Effector memory CD8-positive, alpha-beta T cell (primary cell): ENCODE measurements at regions not wholly inside any gene's neighbourhood (a gene's known extent, or its start where the extent isn't known, plus 50 kb on each side); places are given as distances from the start of the nearest gene placed in this dataset.

Source experiments
- ATAC-seq: fragments of 150-1000 bp; cut with Tn5 transposase; replicated peaks from 2 replicates; pipeline ENCODE4 v1.10.0; 2021; ENCODE audit warnings: mild to moderate bottlenecking, moderate library complexity
- DNase-seq, 3 experiments: peaks; one replicate each; pipeline ENCODE4 v3.0.0; 2021
- H3K27ac Mint-ChIP-seq, 2 donors: one replicate each; pipeline ENCODE4 v1.8.0; 2022; ENCODE audit warnings: mild to moderate bottlenecking in 2 of 2, mixed read lengths in 2 of 2, moderate library complexity in 2 of 2
- H3K27me3 Mint-ChIP-seq, 2 donors: one replicate each; pipeline ENCODE4 v1.8.0; 2022; ENCODE audit warnings: mixed read lengths in 2 of 2
- H3K36me3 Mint-ChIP-seq: one replicate; pipeline ENCODE4 v1.8.0; 2022; ENCODE audit warnings: mild to moderate bottlenecking, moderate library complexity, mixed read lengths; ENCODE audit not compliant: insufficient read depth
- H3K4me1 Mint-ChIP-seq, 2 donors: one replicate each; pipeline ENCODE4 v1.8.0; 2022; ENCODE audit warnings: low read depth in 2 of 2, mixed read lengths in 2 of 2
- H3K4me3 Mint-ChIP-seq, 2 donors: one replicate each; pipeline ENCODE4 v1.8.0; 2022; ENCODE audit warnings: mild to moderate bottlenecking in 2 of 2, mixed read lengths in 2 of 2, moderate library complexity in 2 of 2
- H3K9me3 Mint-ChIP-seq, 2 donors: one replicate each; pipeline ENCODE4 v1.8.0; 2022; ENCODE audit warnings: mixed read lengths in 2 of 2

GRCh38 chr5:91441082-91441481 is 58.0 kb upstream of the ARRDC3 start:
- H3K4me1 Mint-ChIP-seq: no peaks in the 10 kb centered on the region
- no peaks in the 10 kb centered on the region for H3K9me3 Mint-ChIP-seq
- no peak overlapping the region for H3K27ac Mint-ChIP-seq
- H3K36me3 Mint-ChIP-seq: no peaks in the 10 kb centered on the region
- no peaks in the 10 kb centered on the region for H3K27me3 Mint-ChIP-seq
- no peak for DNase-seq
- ATAC-seq: no peak
- no peak overlapping the region for H3K4me3 Mint-ChIP-seq

DNA sequence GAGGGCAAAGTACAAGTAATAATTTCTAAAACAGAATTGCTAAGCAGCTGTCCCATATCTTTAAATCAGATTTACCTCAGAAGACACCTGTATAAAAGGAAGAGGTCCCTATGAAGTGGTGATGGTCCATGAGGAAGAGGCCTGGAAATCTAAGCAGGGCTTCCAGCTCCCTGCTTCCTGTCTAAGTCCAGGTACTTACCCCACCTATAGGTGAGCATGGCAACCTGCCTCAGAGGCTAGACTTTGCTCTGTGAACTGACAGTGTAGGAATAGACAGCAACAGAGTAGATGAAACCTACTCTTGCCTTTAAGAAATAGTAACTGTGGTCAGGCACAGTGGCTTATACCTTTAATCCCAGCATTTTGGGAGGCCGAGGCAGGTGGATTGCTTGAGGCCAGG is 55.8 kb upstream of the ARRDC3 start:
- DNase-seq (no peak), ATAC-seq (no peak)
- Mint-ChIP-seq H3K27ac (peak overlapping the region in 1 of 2 donors; percentile 22), H3K36me3 (no peaks in the 10 kb centered on the region), H3K9me3 (no peaks in the 10 kb centered on the region), H3K27me3 (no peaks in the 10 kb centered on the region), H3K4me3 (no peak overlapping the region), H3K4me1 (peaks cover 12 to 20% of the 10 kb centered on the region in 2 donors)

DNA sequence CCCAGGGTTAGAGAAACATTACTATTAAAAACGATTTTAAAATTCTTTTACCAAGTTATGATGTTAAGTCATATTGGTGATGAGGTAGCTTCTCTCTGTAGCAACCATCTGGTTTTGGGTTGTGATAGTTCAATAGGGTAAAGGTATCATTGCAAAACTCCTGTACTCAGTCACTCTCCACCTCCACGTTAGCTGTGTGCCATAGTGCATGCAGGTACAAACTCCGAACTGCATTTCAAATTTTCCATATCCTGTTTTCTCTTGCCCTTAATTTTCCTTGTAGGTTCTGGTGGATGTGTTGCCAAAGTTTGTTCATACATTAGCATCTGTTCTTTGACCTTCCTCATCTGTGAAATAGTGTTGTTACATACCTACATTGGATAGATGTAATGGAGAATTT is 53.1 kb upstream of the ARRDC3 start:
- ATAC-seq: no peak
- H3K27me3 Mint-ChIP-seq: no peaks in the 10 kb centered on the region
- H3K36me3 Mint-ChIP-seq: no peaks in the 10 kb centered on the region
- H3K4me1 Mint-ChIP-seq: peaks cover 16 to 27% of the 10 kb centered on the region in 2 donors
- H3K27ac Mint-ChIP-seq: no peak overlapping the region
- no peak for DNase-seq
- H3K9me3 Mint-ChIP-seq: no peaks in the 10 kb centered on the region
- H3K4me3 Mint-ChIP-seq: no peak overlapping the region

DNA sequence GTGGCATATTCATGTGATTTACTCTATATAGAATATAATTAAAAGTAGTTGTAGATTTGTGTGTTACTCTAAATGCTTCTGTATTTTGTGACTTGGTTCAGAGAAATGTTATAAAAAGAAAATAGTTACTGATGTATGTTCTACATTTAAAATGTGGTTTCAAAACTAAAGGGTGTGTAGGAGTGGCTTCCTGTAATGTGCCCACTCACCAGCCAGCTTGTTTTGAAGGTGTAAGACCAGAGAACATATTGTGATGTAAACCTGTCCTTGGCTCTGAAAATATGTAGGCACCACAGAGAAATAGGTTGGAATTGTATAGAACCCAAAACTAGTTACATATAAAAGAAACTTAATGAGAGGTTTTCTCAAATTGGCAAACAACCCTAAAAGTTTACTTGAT is 51.2 kb upstream of the ARRDC3 start:
- H3K4me3 Mint-ChIP-seq: peak overlapping the region; percentile 51 to 70
- H3K27me3 Mint-ChIP-seq: no peaks in the 10 kb centered on the region
- peak in 1 of 3 experiments; percentile 2 for DNase-seq
- ATAC-seq: peak; percentile 91
- peaks cover 16 to 27% of the 10 kb centered on the region in 2 donors for H3K4me1 Mint-ChIP-seq
- no peaks in the 10 kb centered on the region for H3K9me3 Mint-ChIP-seq
- H3K27ac Mint-ChIP-seq: peak overlapping the region; percentile 83 to 92
- H3K36me3 Mint-ChIP-seq: no peaks in the 10 kb centered on the region

DNA sequence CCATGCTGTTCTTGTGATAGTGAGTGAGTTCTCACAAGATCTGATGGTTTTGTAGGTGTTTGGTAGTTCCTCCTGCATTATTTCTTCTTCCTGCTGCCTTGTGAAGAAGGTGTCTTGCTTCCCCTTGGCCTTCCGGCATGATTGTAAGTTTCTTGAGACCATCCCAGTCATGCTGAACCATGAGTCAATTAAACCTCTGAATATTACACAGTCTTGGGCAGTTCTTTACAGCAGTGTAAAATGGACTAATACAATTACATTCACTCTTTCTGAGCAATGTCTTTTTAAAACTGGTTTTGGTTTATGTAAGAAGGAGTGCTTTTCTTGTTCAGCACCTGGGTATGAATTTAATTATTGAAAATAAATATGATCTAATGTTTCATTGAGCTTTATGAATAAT is 50.7 kb upstream of the ARRDC3 start:
- no peaks in the 10 kb centered on the region for H3K27me3 Mint-ChIP-seq
- H3K36me3 Mint-ChIP-seq: no peaks in the 10 kb centered on the region
- peak overlapping the region; percentile 51 to 70 for H3K4me3 Mint-ChIP-seq
- peak; percentile 31 for ATAC-seq
- H3K9me3 Mint-ChIP-seq: no peaks in the 10 kb centered on the region
- DNase-seq: no peak
- peaks cover 16 to 27% of the 10 kb centered on the region in 2 donors for H3K4me1 Mint-ChIP-seq
- H3K27ac Mint-ChIP-seq: peak overlapping the region; percentile 83 to 92
